HepG2 (cell line): ENCODE measurements at regions not wholly inside any gene's neighbourhood (a gene's known extent, or its start where the extent isn't known, plus 50 kb on each side); places are given as distances from the start of the nearest gene placed in this dataset.

Experiments used
- ATAC-seq: fragments of 200-7000 bp; cut with Tn5 transposase; 3 replicates; pipeline ENCODE4 v1.9.1; 2020; ENCODE audit warnings: mild to moderate bottlenecking, moderate library complexity
- BruUV-seq: library from RNA; stranded (reverse); fragments of 400-500 nt; replicated peaks from 2 replicates; lab custom pipeline; 2021; lab: Mats Ljungman, UMichigan
- CTCF ChIA-PET: fragments of 300-600 bp; formaldehyde crosslinking; extraction: SDS; loops from one replicate; lab custom pipeline; 2021; ENCODE audit warnings: low total read pairs, inconsistent platforms, low intra/inter-chr PET ratio; lab: Yijun Ruan, JAX
- POLR2A ChIA-PET: fragments of 350-600 bp; sonication (Branson Sonifier 250); formaldehyde crosslinking; loops from one replicate; lab custom pipeline; 2020; ENCODE audit warnings: antibody characterized with exemption, inconsistent platforms; lab: Yijun Ruan, JAX
- DNase-seq: peaks from one replicate; pipeline ENCODE4 v3.0.0-alpha.2; 2015; ENCODE audit warnings: low spot score
- FAIRE-seq: peaks from 3 replicates; lab custom pipeline; 2011; peaks lifted over from hg19 to GRCh38; lab: Jason Lieb, UNC
- H2AFZ ChIP-seq: one replicate; pipeline ENCODE4 v1.6.1; 2011; ENCODE audit warnings: low read length, inconsistent platforms
- H3K27ac ChIP-seq: fragments of 300-600 bp; 3 replicates; pipeline ENCODE4 v1.8.0; 2011; ENCODE audit warnings: mixed run types, mild to moderate bottlenecking, mixed read lengths, low read length, inconsistent platforms; ENCODE audit not compliant: insufficient read depth; ENCODE audit errors: extremely low read length
- H3K27me3 ChIP-seq, 2 experiments: fragments of 200-600 bp in 1 of 2; 2 replicates in 1 of 2; 3 replicates in 1 of 2; pipeline versions ENCODE4 v1.6.0 to v1.8.0; 2011; ENCODE audit warnings: low read length in 2 of 2, mild to moderate bottlenecking in 2 of 2, moderate library complexity in 2 of 2, inconsistent platforms in 1 of 2; ENCODE audit not compliant: insufficient read depth in 2 of 2, control insufficient read depth in 1 of 2
- H3K36me3 ChIP-seq, 2 experiments: fragments of 200-600 bp in 1 of 2; replicated peaks in 1 of 2; 2 replicates in 1 of 2; 3 replicates in 1 of 2; pipeline versions ENCODE4 v1.5.1 to v1.8.0; 2011; ENCODE audit warnings: low read length in 2 of 2, inconsistent platforms in 1 of 2; ENCODE audit not compliant: insufficient read depth in 2 of 2, control insufficient read depth in 1 of 2
- H3K4me1 ChIP-seq: 2 replicates; pipeline ENCODE4 v1.5.1; 2012; ENCODE audit warnings: low read length, inconsistent platforms; ENCODE audit not compliant: insufficient read depth
- H3K4me2 ChIP-seq: 2 replicates; pipeline ENCODE4 v1.6.0; 2011; ENCODE audit warnings: low read depth, low read length, inconsistent platforms
- H3K4me3 ChIP-seq, 3 experiments: fragments of 200-600 bp in 1 of 3; sonication (generic), shearing (Covaris generic) in 1 of 3; replicated peaks in 1 of 3; 2 replicates each; pipeline ENCODE4 v1.5.1; 2011 to 2016; ENCODE audit warnings: low read length in 3 of 3, inconsistent platforms in 2 of 3, low read depth in 2 of 3, mild to moderate bottlenecking in 2 of 3, control low read depth in 1 of 3, mixed read lengths in 1 of 3; ENCODE audit not compliant: insufficient read depth in 1 of 3
- H3K79me2 ChIP-seq: one replicate; pipeline ENCODE4 v1.6.1; 2011; ENCODE audit warnings: low read length, inconsistent platforms; ENCODE audit not compliant: insufficient read depth
- H3K9ac ChIP-seq: 2 replicates; pipeline ENCODE4 v1.6.0; 2011; ENCODE audit warnings: mild to moderate bottlenecking, low read depth, low read length, inconsistent platforms; ENCODE audit not compliant: insufficient read depth
- H3K9me3 ChIP-seq: 2 replicates; pipeline ENCODE4 v1.5.1; 2012; ENCODE audit warnings: mild to moderate bottlenecking, low read length
- H4K20me1 ChIP-seq: 2 replicates; pipeline ENCODE4 v1.6.0; 2011; ENCODE audit warnings: inconsistent platforms, mild to moderate bottlenecking, low read length, moderate library complexity; ENCODE audit not compliant: insufficient read depth
- DMAP1 ChIP-seq: IDR thresholded peaks from 2 replicates; pipeline ENCODE4 v1.6.1; 2016
- EZH2 ChIP-seq: conservative IDR thresholded peaks from 2 replicates; pipeline ENCODE4 v1.6.1; 2012; ENCODE audit warnings: mild to moderate bottlenecking, low read depth, low read length, moderate library complexity
- GATAD2A ChIP-seq: IDR thresholded peaks from 2 replicates; pipeline ENCODE4 v1.6.1; 2016
- MAFF ChIP-seq: IDR thresholded peaks from 2 replicates; pipeline ENCODE4 v1.6.1; 2011; ENCODE audit warnings: low read depth, low read length, improper control_type of control experiment
- MAFK ChIP-seq, 2 experiments: IDR thresholded peaks in 1 of 2; conservative IDR thresholded peaks in 1 of 2; 2 replicates each; pipeline ENCODE4 v1.6.1; 2011; ENCODE audit warnings: improper control_type of control experiment in 2 of 2, low read length in 2 of 2
- ZNF136 ChIP-seq: sonication (generic); formaldehyde crosslinking; IDR thresholded peaks from 2 replicates; pipeline ENCODE4 v1.8.1; 2022; ENCODE audit warnings: low read depth, mild to moderate bottlenecking, moderate library complexity, missing genetic modification reagents
- ZNF205 ChIP-seq: IDR thresholded peaks from 2 replicates; pipeline ENCODE4 v1.6.1; 2018; ENCODE audit warnings: missing biosample characterization, missing genetic modification reagents
- ZNF225 ChIP-seq: sonication (generic); formaldehyde crosslinking; IDR thresholded peaks from 2 replicates; pipeline ENCODE4 v1.4.0; 2020; ENCODE audit warnings: mild to moderate bottlenecking, missing genetic modification reagents
- ZNF335 ChIP-seq: sonication (generic); formaldehyde crosslinking; IDR thresholded peaks from 2 replicates; pipeline ENCODE4 v1.4.0; 2020; ENCODE audit warnings: missing genetic modification reagents
- ZNF446 ChIP-seq: sonication (generic); formaldehyde crosslinking; IDR thresholded peaks from 2 replicates; pipeline ENCODE4 v1.5.0; 2020; ENCODE audit warnings: mild to moderate bottlenecking, missing genetic modification reagents
- ZNF589 ChIP-seq: sonication (generic); formaldehyde crosslinking; conservative IDR thresholded peaks from 2 replicates; pipeline ENCODE4 v1.8.0; 2022; ENCODE audit warnings: mild to moderate bottlenecking, moderate library complexity, missing genetic modification reagents
- ZNF605 ChIP-seq: sonication (generic); formaldehyde crosslinking; IDR thresholded peaks from 2 replicates; pipeline ENCODE4 v1.8.0; 2022; ENCODE audit warnings: mild to moderate bottlenecking, missing genetic modification reagents
- ZNF749 ChIP-seq: sonication (generic); formaldehyde crosslinking; IDR thresholded peaks from 2 replicates; pipeline ENCODE4 v1.8.0; 2022; ENCODE audit warnings: mild to moderate bottlenecking, missing genetic modification reagents, moderate library complexity, borderline replicate concordance
- WGBS: methylation state at CpG from one replicate; pipeline ENCODE4 v1.1.6; 2017; ENCODE audit warnings: low lambda C conversion rate; 5-methylcytosine and 5-hydroxymethylcytosine counted together
- in situ Hi-C: cut with HindIII; loops from 2 replicates; pipeline ENCODE4 v1.10.0; 2017; ENCODE audit warnings: low pct_unique_long_range_greater_than_20kb; ENCODE audit not compliant: extremely low pct_ligation_motif_present
- intact Hi-C: fragments of 100-400 bp; cut with micrococcal nuclease; formaldehyde crosslinking; loops from one replicate; pipeline ENCODE4 v1.10.0; 2022; ENCODE audit not compliant: unreplicated experiment
- TF ChIP-seq, protein P1 (sequence below): sonication (generic); formaldehyde crosslinking; IDR thresholded peaks from 2 replicates; pipeline ENCODE4 v1.5.1; 2020; ENCODE audit warnings: mild to moderate bottlenecking, moderate library complexity, missing genetic modification reagents
- TF ChIP-seq, protein P2 (sequence below): sonication (generic); formaldehyde crosslinking; IDR thresholded peaks from 2 replicates; pipeline ENCODE4 v1.5.0; 2020; ENCODE audit warnings: mild to moderate bottlenecking, missing genetic modification reagents

DNA sequence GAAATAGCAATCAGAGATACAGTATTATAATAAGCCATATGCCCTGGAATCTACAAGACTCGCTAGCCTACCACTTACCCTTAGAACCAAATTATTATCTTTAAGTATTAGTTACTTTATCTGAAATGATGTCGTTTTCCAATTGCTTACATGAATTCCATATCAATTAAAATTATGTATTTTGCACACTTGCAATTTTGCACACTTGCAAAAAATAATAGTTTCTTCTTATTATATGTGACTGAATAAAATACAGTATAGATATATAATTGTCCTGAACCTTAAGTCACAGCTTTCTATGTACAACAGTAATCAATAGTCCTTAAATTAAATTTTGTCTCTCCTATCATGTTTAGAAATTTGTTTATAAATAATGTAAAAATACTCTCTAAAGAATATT lies 2095.1 kb downstream of the NCAM2 start:
- WGBS = 0% methylated on average over 2 of the region's 2 CpGs
- no peak overlapping the region for H2AFZ ChIP-seq
- ATAC-seq (no peak), FAIRE-seq (no peak), DNase-seq (no peak)
- POLR2A ChIA-PET = no interaction called here
- H3K4me3 ChIP-seq = no peak overlapping the region
- H3K9ac ChIP-seq = no peak overlapping the region
- no peaks in the 10 kb centered on the region for H4K20me1 ChIP-seq
- no peaks in the 10 kb centered on the region for H3K36me3 ChIP-seq
- in situ Hi-C loops = no loop called here
- TF ChIP-seq MAFK (conservative IDR thresholded peaks at IDR 0.05 in 1 of 2, IDR thresholded peaks at IDR 0.05 in 1 of 2; ENCODE audit: low read length in 2 of 2) (peak; percentile 61 to 63; a peak in 3 of 4 replicates), MAFF (peak; percentile 52; the same call in 1 of the 2 replicates)
- TF ChIP-seq, protein P1, sequence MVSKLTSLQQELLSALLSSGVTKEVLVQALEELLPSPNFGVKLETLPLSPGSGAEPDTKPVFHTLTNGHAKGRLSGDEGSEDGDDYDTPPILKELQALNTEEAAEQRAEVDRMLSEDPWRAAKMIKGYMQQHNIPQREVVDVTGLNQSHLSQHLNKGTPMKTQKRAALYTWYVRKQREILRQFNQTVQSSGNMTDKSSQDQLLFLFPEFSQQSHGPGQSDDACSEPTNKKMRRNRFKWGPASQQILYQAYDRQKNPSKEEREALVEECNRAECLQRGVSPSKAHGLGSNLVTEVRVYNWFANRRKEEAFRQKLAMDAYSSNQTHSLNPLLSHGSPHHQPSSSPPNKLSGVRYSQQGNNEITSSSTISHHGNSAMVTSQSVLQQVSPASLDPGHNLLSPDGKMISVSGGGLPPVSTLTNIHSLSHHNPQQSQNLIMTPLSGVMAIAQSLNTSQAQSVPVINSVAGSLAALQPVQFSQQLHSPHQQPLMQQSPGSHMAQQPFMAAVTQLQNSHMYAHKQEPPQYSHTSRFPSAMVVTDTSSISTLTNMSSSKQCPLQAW (CRISPR knock-in tag) = no peak
- TF ChIP-seq, protein P2, sequence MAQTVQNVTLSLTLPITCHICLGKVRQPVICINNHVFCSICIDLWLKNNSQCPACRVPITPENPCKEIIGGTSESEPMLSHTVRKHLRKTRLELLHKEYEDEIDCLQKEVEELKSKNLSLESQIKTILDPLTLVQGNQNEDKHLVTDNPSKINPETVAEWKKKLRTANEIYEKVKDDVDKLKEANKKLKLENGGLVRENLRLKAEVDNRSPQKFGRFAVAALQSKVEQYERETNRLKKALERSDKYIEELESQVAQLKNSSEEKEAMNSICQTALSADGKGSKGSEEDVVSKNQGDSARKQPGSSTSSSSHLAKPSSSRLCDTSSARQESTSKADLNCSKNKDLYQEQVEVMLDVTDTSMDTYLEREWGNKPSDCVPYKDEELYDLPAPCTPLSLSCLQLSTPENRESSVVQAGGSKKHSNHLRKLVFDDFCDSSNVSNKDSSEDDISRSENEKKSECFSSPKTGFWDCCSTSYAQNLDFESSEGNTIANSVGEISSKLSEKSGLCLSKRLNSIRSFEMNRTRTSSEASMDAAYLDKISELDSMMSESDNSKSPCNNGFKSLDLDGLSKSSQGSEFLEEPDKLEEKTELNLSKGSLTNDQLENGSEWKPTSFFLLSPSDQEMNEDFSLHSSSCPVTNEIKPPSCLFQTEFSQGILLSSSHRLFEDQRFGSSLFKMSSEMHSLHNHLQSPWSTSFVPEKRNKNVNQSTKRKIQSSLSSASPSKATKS (CRISPR knock-in tag) = no peak
- H3K4me1 ChIP-seq = no peaks in the 10 kb centered on the region
- no peak overlapping the region for H3K27ac ChIP-seq
- CTCF ChIA-PET = no interaction called here
- no peak overlapping the region for H3K4me2 ChIP-seq
- no TSS peak for BruUV-seq
- intact Hi-C loops = no loop called here
- no peaks in the 10 kb centered on the region for H3K79me2 ChIP-seq
- H3K9me3 ChIP-seq = peaks cover 73% of the 10 kb centered on the region
- H3K27me3 ChIP-seq = no peaks in the 10 kb centered on the region

DNA sequence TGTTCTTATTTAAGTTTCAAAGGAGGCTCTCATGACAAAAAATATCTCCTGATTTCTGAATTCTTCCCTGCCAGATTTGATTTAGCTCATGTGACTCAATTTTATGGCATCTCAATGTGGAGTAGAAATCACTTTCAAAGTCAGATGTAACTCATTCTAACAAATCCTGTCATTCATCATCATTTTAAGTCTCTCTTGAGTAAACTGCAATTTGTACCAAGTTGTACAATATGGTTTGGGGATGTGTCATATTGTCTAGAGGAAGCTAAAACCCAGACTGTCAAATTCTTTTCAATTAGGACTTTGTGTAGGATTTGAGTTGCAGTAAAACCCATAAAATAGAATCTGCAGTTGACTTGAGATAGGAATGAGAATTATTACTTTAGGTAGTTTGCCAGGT lies 2101.0 kb downstream of the NCAM2 start:
- Histone ChIP-seq H3K9ac (no peak overlapping the region), H3K4me3 (no peak overlapping the region), H3K79me2 (no peaks in the 10 kb centered on the region), H4K20me1 (no peaks in the 10 kb centered on the region), H3K4me1 (no peaks in the 10 kb centered on the region), H3K27ac (no peak overlapping the region), H2AFZ (no peak overlapping the region), H3K4me2 (no peak overlapping the region), H3K9me3 (peaks cover 72% of the 10 kb centered on the region), H3K27me3 (no peaks in the 10 kb centered on the region), H3K36me3 (no peaks in the 10 kb centered on the region)
- ChIA-PET POLR2A (no interaction called here), CTCF (no interaction called here)
- intact Hi-C loops = no loop called here
- FAIRE-seq (no peak), DNase-seq (no peak), ATAC-seq (no peak)
- in situ Hi-C loops = no loop called here
- no TSS peak for BruUV-seq
- TF ChIP-seq ZNF136 (CRISPR knock-in tag) (no peak), GATAD2A (CRISPR knock-in tag) (no peak), ZNF589 (no peak), ZNF225 (CRISPR knock-in tag) (no peak), ZNF335 (CRISPR knock-in tag) (no peak), ZNF605 (CRISPR knock-in tag) (no peak), DMAP1 (CRISPR knock-in tag) (no peak), ZNF205 (CRISPR knock-in tag) (no peak), ZNF749 (CRISPR knock-in tag) (no peak), ZNF446 (CRISPR knock-in tag) (no peak), EZH2 (no peak)
